Limb (tissue), 2 donors: ENCODE measurements at regions not wholly inside any gene's neighbourhood (a gene's known extent, or its start where the extent isn't known, plus 50 kb on each side); places are given as distances from the start of the nearest gene placed in this dataset.
A peak's percentile ranks its signal among the peaks of the same experiment; 100 is the strongest.

Experiments used
- DNase-seq, 2 donors: peaks; one replicate each; pipeline ENCODE4 v3.0.0-alpha.2; 2016; ENCODE audit errors: extremely low spot score in 2 of 2

- DNase-seq = no peak
These were observed 148.3 kb downstream of the IRX2 start for GRCh38 chr5:2603272-2603575.

GRCh38 chr5:2602451-2603271 lies 148.8 kb downstream of the IRX2 start:
- peak in 1 of 2 donors; percentile 41 for DNase-seq

DNA sequence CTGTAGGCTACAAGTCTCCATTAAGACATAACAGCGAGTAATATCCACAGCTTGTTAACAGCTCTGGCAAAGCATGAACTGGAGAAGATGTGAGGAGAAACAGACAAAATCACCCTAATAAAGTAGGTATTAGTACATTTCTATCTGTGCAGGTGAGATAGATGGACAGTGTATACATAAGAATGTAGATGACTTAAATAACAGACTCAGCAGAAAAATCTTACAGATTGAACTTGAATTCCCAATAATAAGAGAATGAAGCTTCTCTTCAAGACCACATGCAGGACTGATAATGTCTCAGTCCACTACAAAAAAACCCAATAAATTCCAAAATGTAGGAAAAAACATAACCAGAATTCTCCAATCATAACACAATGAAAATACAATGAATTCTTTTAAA lies 153.0 kb downstream of the IRX2 start:
- DNase-seq = no peak

GRCh38 chr5:2594701-2595100 lies 156.8 kb downstream of the IRX2 start:
- DNase-seq = no peak

GRCh38 chr5:2592766-2593165 lies 158.7 kb downstream of the IRX2 start:
- DNase-seq = no peak

- DNase-seq = no peak
These were observed 159.6 kb downstream of the IRX2 start for GRCh38 chr5:2591777-2592453.

GRCh38 chr5:2588850-2589501 lies 162.5 kb downstream of the IRX2 start:
- DNase-seq = no peak

- DNase-seq = no peak
These were observed 164.1 kb downstream of the IRX2 start for GRCh38 chr5:2587189-2588031.

DNA sequence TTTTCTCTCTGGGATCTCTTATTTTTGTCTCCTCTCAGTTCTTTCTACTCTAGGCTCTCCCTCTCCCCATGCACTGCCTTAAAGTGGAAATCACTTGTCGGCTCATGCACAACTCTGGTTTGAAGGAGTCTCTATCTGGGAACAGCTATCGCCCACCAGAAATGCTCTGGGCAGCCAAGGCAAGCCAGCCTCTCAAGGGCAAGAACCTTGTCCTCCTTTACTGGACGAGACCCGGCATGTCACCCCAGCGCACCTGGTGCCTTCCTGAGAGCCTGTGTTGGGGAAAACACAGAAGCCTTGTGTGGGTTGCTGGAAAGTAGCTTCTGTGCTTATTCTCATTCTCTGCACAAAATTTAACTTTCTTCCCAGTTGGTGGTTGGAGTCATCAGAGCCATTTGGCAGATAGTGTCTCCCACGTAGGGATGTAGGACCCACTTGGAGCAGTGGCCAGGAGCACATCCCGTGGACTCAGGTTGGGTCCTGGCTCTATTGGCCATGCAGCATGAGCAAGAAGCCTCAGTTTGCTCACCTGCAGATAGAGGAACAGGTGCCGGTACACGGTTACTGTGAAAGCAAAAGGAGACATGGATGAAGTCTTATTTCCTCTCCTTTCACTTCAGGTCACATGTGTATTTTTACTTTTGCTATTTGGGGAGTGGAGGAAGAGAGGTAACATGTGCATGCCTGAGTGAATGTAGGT lies 165.3 kb downstream of the IRX2 start:
- no peak for DNase-seq

- no peak for DNase-seq
These were observed 166.8 kb downstream of the IRX2 start for GRCh38 chr5:2584579-2585269.

DNA sequence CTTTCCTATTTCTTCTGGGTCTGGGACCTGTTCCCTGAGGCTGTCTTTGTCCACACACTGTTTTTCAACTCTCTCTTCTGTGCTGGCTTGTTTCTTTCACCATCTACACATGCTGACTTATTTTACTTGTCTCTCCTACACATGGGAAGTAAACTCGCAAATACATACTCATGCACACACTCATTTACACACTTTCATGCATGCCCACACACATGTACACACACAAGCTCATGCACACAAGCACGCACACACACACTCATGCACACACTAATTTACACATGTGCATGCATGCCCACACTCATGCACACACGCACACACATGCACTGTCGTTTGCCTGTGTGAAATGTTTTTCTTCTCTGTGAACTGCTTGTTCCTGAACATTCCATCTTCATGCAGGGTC lies 169.0 kb downstream of the IRX2 start:
- DNase-seq = no peak

DNA sequence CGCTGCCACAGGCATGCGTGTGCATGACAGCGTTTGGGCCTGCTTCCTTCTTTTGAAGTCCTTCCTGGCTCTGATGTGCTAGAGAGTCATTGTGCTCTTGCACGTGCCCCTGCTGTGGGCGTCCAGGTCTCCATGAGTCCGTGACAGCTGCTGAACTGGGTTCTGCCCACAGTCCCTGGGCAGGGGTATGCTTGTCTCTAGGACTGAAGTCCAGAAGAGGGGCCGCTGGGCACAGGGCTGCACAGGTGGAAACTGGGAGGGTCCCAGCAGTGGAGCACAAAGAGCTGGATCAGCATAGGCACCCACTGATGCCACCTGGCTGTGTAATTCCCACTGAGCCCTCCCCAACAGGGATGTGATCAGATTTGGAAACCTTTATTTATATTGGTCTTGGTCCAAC lies 169.4 kb downstream of the IRX2 start:
- DNase-seq = no peak

DNA sequence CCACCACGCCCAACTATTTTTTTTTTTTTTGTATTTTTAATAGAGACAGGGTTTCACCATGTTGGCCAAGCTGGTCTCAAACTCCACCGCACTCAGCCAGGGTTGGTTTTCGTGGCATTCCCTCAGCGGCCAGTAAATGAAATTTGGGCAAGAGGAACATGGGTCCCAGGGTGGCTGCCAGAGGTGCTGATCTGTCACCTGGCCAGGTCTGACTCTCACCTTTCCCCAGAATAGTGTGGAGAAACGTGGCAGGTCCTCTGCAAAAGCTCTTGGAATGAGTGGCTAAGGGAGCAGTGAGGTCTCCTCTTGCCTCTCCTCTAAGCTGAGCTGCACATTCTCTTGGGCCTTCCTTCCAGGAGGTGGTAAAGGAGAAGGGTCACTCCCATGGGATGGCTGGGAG lies 170.1 kb downstream of the IRX2 start:
- no peak for DNase-seq

GRCh38 chr5:2579126-2579525 lies 172.4 kb downstream of the IRX2 start:
- no peak for DNase-seq

- DNase-seq = no peak
These were observed 174.0 kb downstream of the IRX2 start for GRCh38 chr5:2577312-2578036.

- DNase-seq = no peak
These were observed 174.7 kb downstream of the IRX2 start for GRCh38 chr5:2576823-2577222.

- DNase-seq = no peak
These were observed 175.6 kb downstream of the IRX2 start for GRCh38 chr5:2575871-2576270.

GRCh38 chr5:2575292-2575691 lies 176.2 kb downstream of the IRX2 start:
- DNase-seq = no peak

DNA sequence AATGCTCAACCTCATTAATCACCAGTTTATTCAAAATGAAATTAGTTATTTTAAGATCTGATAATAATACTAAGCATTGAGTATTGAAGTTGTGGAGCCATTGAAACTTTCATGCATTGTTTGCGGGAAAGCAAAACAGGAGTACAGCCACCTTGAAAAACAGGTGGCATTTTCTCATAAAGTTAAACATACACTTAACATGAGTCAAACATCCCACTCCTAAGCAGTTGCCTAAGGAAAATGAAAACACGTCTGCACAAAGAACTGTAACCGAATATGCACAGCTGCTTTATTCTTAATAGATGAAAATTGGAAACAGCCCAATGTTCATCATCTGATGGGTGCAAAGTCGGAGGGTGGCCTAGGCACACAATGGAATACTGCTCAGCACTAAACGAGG lies 177.3 kb downstream of the IRX2 start:
- no peak for DNase-seq

DNA sequence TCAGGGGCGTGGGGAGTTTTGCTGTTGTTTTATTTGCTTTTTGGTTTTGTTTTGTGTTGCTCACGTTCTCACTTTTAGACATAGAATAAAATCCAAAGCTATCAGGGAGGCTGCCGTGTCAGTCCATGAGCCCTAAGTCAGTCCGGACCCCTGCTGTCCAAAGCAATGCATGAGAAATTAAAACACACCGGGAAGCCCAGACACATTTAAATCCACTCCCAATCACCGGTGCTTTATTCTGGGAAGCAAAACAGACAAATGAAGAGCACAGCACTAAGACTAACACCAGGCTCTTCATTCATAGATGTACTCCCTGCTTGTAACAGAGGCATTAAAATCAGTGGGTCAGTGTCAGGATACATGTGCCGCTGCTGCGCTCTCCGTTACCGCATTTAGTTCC lies 180.9 kb downstream of the IRX2 start:
- DNase-seq = no peak
